IMR-90 (cell line): ENCODE measurements at regions not wholly inside any gene's neighbourhood (a gene's known extent, or its start where the extent isn't known, plus 50 kb on each side); places are given as distances from the start of the nearest gene placed in this dataset.
A peak's percentile ranks its signal among the peaks of the same experiment; 100 is the strongest.

Experiments
- ATAC-seq: fragments of 200-7000 bp; cut with Tn5 transposase; 2 replicates; pipeline ENCODE4 v1.9.1; 2020; ENCODE audit warnings: low read depth, mild to moderate bottlenecking, moderate library complexity
- BruUV-seq: library from RNA; stranded (reverse); fragments of 400-500 nt; replicated peaks from 2 replicates; lab custom pipeline; 2021; lab: Mats Ljungman, UMichigan
- CTCF ChIA-PET: fragments of 300-600 bp; formaldehyde crosslinking; extraction: SDS; loops from one replicate; lab custom pipeline; 2021; ENCODE audit warnings: antibody characterized with exemption; lab: Yijun Ruan, JAX
- POLR2A ChIA-PET: fragments of 300-600 bp; sonication (Branson Sonifier 250); formaldehyde crosslinking; loops from one replicate; lab custom pipeline; 2022; ENCODE audit warnings: antibody characterized with exemption; ENCODE audit not compliant: unreplicated experiment; lab: Charles Lee
- DNase-seq: peaks from one replicate; pipeline ENCODE4 v3.0.0; 2013
- H2AFZ ChIP-seq: replicated peaks from 2 replicates; pipeline ENCODE3; 2013; ENCODE audit warnings: low read length, mild to moderate bottlenecking; ENCODE audit not compliant: poor library complexity
- H2AK5ac ChIP-seq: 2 replicates; pipeline ENCODE4 v1.6.1; 2013; ENCODE audit warnings: low read depth, low read length, inconsistent platforms
- H2AK9ac ChIP-seq: replicated peaks from 2 replicates; pipeline ENCODE3; 2013; ENCODE audit warnings: mild to moderate bottlenecking, low read depth, low read length, moderate library complexity; ENCODE audit not compliant: poor library complexity
- H2BK120ac ChIP-seq: 2 replicates; pipeline ENCODE4 v1.6.1; 2013; ENCODE audit warnings: low read depth, low read length, inconsistent platforms
- H2BK15ac ChIP-seq: 3 replicates; pipeline ENCODE4 v1.6.1; 2013; ENCODE audit warnings: low read depth, low read length, inconsistent platforms
- H2BK20ac ChIP-seq: 2 replicates; pipeline ENCODE4 v1.6.1; 2013; ENCODE audit warnings: low read depth, mild to moderate bottlenecking, inconsistent platforms, low read length, moderate library complexity
- H2BK5ac ChIP-seq: 2 replicates; pipeline ENCODE4 v1.6.1; 2013; ENCODE audit warnings: mild to moderate bottlenecking, low read depth, low read length, inconsistent platforms; ENCODE audit not compliant: poor library complexity, severe bottlenecking
- H3K14ac ChIP-seq: replicated peaks from 2 replicates; pipeline ENCODE4 v1.6.1; 2013; ENCODE audit warnings: low read depth, low read length, inconsistent platforms
- H3K18ac ChIP-seq: 2 replicates; pipeline ENCODE4 v1.6.1; 2013; ENCODE audit warnings: low read depth, low read length, control low read depth
- H3K23ac ChIP-seq: 2 replicates; pipeline ENCODE4 v1.6.1; 2013; ENCODE audit warnings: low read depth, low read length, inconsistent platforms
- H3K27ac ChIP-seq: 2 replicates; pipeline ENCODE4 v1.5.1; 2013; ENCODE audit warnings: mild to moderate bottlenecking, control low read depth, low read length; ENCODE audit not compliant: insufficient read depth
- H3K27me3 ChIP-seq: 2 replicates; pipeline ENCODE4 v1.6.1; 2013; ENCODE audit warnings: low read length; ENCODE audit not compliant: control insufficient read depth, insufficient read depth
- H3K36me3 ChIP-seq: 2 replicates; pipeline ENCODE4 v1.6.1; 2013; ENCODE audit warnings: low read length, mixed read lengths; ENCODE audit not compliant: control insufficient read depth, insufficient read depth
- H3K4ac ChIP-seq: 2 replicates; pipeline ENCODE4 v1.6.1; 2013; ENCODE audit warnings: low read depth, low read length, inconsistent platforms
- H3K4me1 ChIP-seq: 2 replicates; pipeline ENCODE4 v1.6.1; 2013; ENCODE audit warnings: low read length, mixed read lengths; ENCODE audit not compliant: control insufficient read depth, insufficient read depth
- H3K4me2 ChIP-seq: 2 replicates; pipeline ENCODE4 v1.6.1; 2013; ENCODE audit warnings: low read depth, mild to moderate bottlenecking, control low read depth, low read length, moderate library complexity
- H3K4me3 ChIP-seq: 2 replicates; pipeline ENCODE4 v1.5.1; 2013; ENCODE audit warnings: low read depth, mild to moderate bottlenecking, control low read depth, low read length, moderate library complexity; ENCODE audit not compliant: insufficient read depth
- H3K56ac ChIP-seq: 2 replicates; pipeline ENCODE4 v1.6.1; 2013; ENCODE audit warnings: low read length, inconsistent platforms; ENCODE audit not compliant: insufficient read depth; ENCODE audit errors: extremely low read depth
- H3K79me1 ChIP-seq, 2 experiments: 2 replicates each; pipeline ENCODE4 v1.6.1; 2013; ENCODE audit warnings: low read length in 2 of 2, inconsistent platforms in 1 of 2, low read depth in 1 of 2
- H3K9ac ChIP-seq: 2 replicates; pipeline ENCODE4 v1.6.1; 2013; ENCODE audit warnings: low read depth, low read length, control low read depth
- H3K9me1 ChIP-seq: 2 replicates; pipeline ENCODE4 v1.6.1; 2013; ENCODE audit warnings: low read length, inconsistent platforms; ENCODE audit not compliant: insufficient read depth
- H3K9me3 ChIP-seq: 2 replicates; pipeline ENCODE4 v1.6.1; 2013; ENCODE audit warnings: low read length; ENCODE audit not compliant: control insufficient read depth, insufficient read depth
- H4K20me1 ChIP-seq: 2 replicates; pipeline ENCODE4 v1.6.1; 2013; ENCODE audit warnings: low read length, inconsistent platforms; ENCODE audit not compliant: insufficient read depth
- H4K5ac ChIP-seq: 2 replicates; pipeline ENCODE4 v1.6.1; 2013; ENCODE audit warnings: mild to moderate bottlenecking, low read depth, low read length, control low read depth
- H4K8ac ChIP-seq, 2 experiments: 2 replicates each; pipeline ENCODE4 v1.6.1; 2013; ENCODE audit warnings: low read depth in 2 of 2, low read length in 2 of 2, control low read depth in 1 of 2, inconsistent platforms in 1 of 2
- H4K91ac ChIP-seq: 2 replicates; pipeline ENCODE4 v1.6.1; 2013; ENCODE audit warnings: low read depth, low read length, inconsistent platforms; ENCODE audit not compliant: insufficient read depth
- BHLHE40 ChIP-seq: fragments of 150-350 bp; IDR thresholded peaks from 2 replicates; pipeline ENCODE4 v1.6.1; 2016; ENCODE audit warnings: mild to moderate bottlenecking, low read depth, low read length
- CEBPB ChIP-seq: IDR thresholded peaks from 2 replicates; pipeline ENCODE4 v1.6.1; 2012; ENCODE audit warnings: low read depth, low read length, improper control_type of control experiment
- CHD1 ChIP-seq: IDR thresholded peaks from 2 replicates; pipeline ENCODE4 v1.6.1; 2012; ENCODE audit warnings: low read depth, low read length, improper control_type of control experiment
- FOS ChIP-seq: fragments of 150-350 bp; IDR thresholded peaks from 2 replicates; pipeline ENCODE4 v1.6.1; 2016; ENCODE audit warnings: low read depth, low read length
- MAZ ChIP-seq: IDR thresholded peaks from 2 replicates; pipeline ENCODE4 v1.6.1; 2012; ENCODE audit warnings: low read depth, mild to moderate bottlenecking, low read length, improper control_type of control experiment, moderate library complexity, borderline replicate concordance
- MXI1 ChIP-seq: IDR thresholded peaks from 2 replicates; pipeline ENCODE4 v1.6.1; 2012; ENCODE audit warnings: low read depth, mild to moderate bottlenecking, low read length, moderate library complexity, borderline replicate concordance
- NFE2L2 ChIP-seq: fragments of 150-350 bp; IDR thresholded peaks from 2 replicates; pipeline ENCODE4 v1.6.1; 2016; ENCODE audit warnings: low read depth, mild to moderate bottlenecking, low read length
- POLR2A ChIP-seq: IDR thresholded peaks from 2 replicates; pipeline ENCODE4 v1.6.1; 2012; ENCODE audit warnings: mild to moderate bottlenecking, low read depth, low read length
- RAD21 ChIP-seq: IDR thresholded peaks from 2 replicates; pipeline ENCODE4 v1.6.1; 2012; ENCODE audit warnings: low read length, improper control_type of control experiment
- RCOR1 ChIP-seq: IDR thresholded peaks from 2 replicates; pipeline ENCODE4 v1.6.1; 2012; ENCODE audit warnings: mild to moderate bottlenecking, low read length, improper control_type of control experiment; ENCODE audit not compliant: insufficient replicate concordance
- RFX5 ChIP-seq: IDR thresholded peaks from 2 replicates; pipeline ENCODE4 v1.8.0; 2012; ENCODE audit warnings: low read depth, mild to moderate bottlenecking, low read length, moderate library complexity
- SMC3 ChIP-seq: fragments of 150-350 bp; IDR thresholded peaks from 2 replicates; pipeline ENCODE4 v1.6.1; 2016; ENCODE audit warnings: low read depth, mild to moderate bottlenecking, antibody characterized with exemption, low read length, moderate library complexity
- WGBS, 2 experiments: methylation state at CpG; one replicate each; pipeline versions ENCODE4 v1.1.5 to v1.1.7; 2013; ENCODE audit warnings: missing lambda C conversion rate in 2 of 2; ENCODE audit not compliant: insufficient read length in 1 of 2; ENCODE audit errors: extremely low coverage in 2 of 2; 5-methylcytosine and 5-hydroxymethylcytosine counted together
- dilution Hi-C: fragments of 300-500 bp; cut with HindIII; formaldehyde crosslinking; loops from one replicate; pipeline ENCODE4 v1.14.3; 2018; ENCODE audit warnings: low sequenced_read_pairs; ENCODE audit not compliant: unreplicated experiment
- in situ Hi-C: fragments of 300-500 bp; cut with MboI; formaldehyde crosslinking; loops from 3 replicates; pipeline ENCODE4 v1.14.3; 2019; ENCODE audit warnings: low sequenced_read_pairs, inconsistent platforms, mixed read lengths
- intact Hi-C: fragments of 100-400 bp; cut with micrococcal nuclease; formaldehyde crosslinking; loops from 2 replicates; pipeline ENCODE4 v1.10.0; 2022
- TF ChIP-seq, protein P1 (sequence below): fragments of 150-350 bp; IDR thresholded peaks from 2 replicates; pipeline ENCODE4 v1.6.1; 2016; ENCODE audit warnings: low read depth, mild to moderate bottlenecking, low read length, moderate library complexity, borderline replicate concordance
- TF ChIP-seq, protein P2 (sequence below): fragments of 150-350 bp; IDR thresholded peaks from 2 replicates; pipeline ENCODE4 v1.6.1; 2017; ENCODE audit warnings: mild to moderate bottlenecking, antibody characterized with exemption, low read length, low read depth
- TF ChIP-seq, protein P3 (sequence below): conservative IDR thresholded peaks from 2 replicates; pipeline ENCODE4 v1.5.1; 2012; ENCODE audit warnings: mild to moderate bottlenecking, low read depth, low read length, improper control_type of control experiment

DNA sequence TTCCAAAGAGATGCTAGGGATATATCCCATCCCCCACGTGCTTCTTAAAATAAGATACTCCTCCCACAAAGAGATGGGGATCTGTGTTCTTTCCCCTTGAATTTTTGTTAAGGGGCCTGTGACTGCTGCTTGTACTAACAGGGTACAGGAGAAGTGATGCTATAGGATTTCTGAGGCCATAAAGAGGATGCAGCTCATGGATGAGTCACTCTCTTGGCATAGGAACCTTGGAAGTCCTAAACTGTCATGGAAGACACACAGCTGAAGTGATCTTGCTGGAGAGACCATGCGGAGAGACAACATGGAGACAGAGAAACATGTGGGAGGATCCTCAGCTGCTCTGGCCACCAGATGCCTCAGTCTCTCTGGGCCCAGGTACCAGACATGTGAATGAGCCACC, 157.2 kb downstream of the S1PR1 start:
- in situ Hi-C loops (no loop called here), intact Hi-C loops (no loop called here), dilution Hi-C loops (no loop called here)
- Histone ChIP-seq H3K9me3 (no peaks in the 10 kb centered on the region), H2AK5ac (no peak overlapping the region), H3K9me1 (no peaks in the 10 kb centered on the region), H2AFZ (no peak overlapping the region), H4K20me1 (no peaks in the 10 kb centered on the region), H4K8ac (no peak overlapping the region), H2BK15ac (no peak overlapping the region), H3K36me3 (no peaks in the 10 kb centered on the region), H4K91ac (no peak overlapping the region), H3K9ac (no peak overlapping the region), H3K18ac (no peak overlapping the region), H2BK120ac (no peak overlapping the region), H3K23ac (no peak overlapping the region), H2BK20ac (no peak overlapping the region), H3K27me3 (no peaks in the 10 kb centered on the region), H3K14ac (no peak overlapping the region), H3K27ac (no peak overlapping the region), H2BK5ac (no peak overlapping the region), H3K4me2 (no peak overlapping the region), H4K5ac (no peak overlapping the region), H3K79me1 (no peaks in the 10 kb centered on the region), H2AK9ac (no peak overlapping the region), H3K56ac (no peak overlapping the region), H3K4me3 (no peak overlapping the region), H3K4me1 (no peaks in the 10 kb centered on the region), H3K4ac (no peak overlapping the region)
- POLR2A ChIA-PET: no interaction called here
- DNase-seq (peak; percentile 3), ATAC-seq (no peak)
- no CpG with 5 or more reads among the region's 2 CpGs for WGBS, 2 experiments
- no peak for TF ChIP-seq MXI1
- TF ChIP-seq CEBPB: no peak
- TF ChIP-seq RCOR1: no peak
- TF ChIP-seq MAZ: no peak
- no peak for TF ChIP-seq NFE2L2
- no peak for TF ChIP-seq POLR2A
- TF ChIP-seq, protein P1, sequence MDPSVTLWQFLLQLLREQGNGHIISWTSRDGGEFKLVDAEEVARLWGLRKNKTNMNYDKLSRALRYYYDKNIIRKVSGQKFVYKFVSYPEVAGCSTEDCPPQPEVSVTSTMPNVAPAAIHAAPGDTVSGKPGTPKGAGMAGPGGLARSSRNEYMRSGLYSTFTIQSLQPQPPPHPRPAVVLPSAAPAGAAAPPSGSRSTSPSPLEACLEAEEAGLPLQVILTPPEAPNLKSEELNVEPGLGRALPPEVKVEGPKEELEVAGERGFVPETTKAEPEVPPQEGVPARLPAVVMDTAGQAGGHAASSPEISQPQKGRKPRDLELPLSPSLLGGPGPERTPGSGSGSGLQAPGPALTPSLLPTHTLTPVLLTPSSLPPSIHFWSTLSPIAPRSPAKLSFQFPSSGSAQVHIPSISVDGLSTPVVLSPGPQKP: no peak
- TF ChIP-seq, protein P2, sequence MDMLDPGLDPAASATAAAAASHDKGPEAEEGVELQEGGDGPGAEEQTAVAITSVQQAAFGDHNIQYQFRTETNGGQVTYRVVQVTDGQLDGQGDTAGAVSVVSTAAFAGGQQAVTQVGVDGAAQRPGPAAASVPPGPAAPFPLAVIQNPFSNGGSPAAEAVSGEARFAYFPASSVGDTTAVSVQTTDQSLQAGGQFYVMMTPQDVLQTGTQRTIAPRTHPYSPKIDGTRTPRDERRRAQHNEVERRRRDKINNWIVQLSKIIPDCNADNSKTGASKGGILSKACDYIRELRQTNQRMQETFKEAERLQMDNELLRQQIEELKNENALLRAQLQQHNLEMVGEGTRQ: no peak
- no peak for TF ChIP-seq RAD21
- no peak for TF ChIP-seq BHLHE40
- TF ChIP-seq CHD1: no peak
- TF ChIP-seq SMC3: no peak
- TF ChIP-seq, protein P3, sequence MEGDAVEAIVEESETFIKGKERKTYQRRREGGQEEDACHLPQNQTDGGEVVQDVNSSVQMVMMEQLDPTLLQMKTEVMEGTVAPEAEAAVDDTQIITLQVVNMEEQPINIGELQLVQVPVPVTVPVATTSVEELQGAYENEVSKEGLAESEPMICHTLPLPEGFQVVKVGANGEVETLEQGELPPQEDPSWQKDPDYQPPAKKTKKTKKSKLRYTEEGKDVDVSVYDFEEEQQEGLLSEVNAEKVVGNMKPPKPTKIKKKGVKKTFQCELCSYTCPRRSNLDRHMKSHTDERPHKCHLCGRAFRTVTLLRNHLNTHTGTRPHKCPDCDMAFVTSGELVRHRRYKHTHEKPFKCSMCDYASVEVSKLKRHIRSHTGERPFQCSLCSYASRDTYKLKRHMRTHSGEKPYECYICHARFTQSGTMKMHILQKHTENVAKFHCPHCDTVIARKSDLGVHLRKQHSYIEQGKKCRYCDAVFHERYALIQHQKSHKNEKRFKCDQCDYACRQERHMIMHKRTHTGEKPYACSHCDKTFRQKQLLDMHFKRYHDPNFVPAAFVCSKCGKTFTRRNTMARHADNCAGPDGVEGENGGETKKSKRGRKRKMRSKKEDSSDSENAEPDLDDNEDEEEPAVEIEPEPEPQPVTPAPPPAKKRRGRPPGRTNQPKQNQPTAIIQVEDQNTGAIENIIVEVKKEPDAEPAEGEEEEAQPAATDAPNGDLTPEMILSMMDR: no peak
- TF ChIP-seq RFX5: no peak
- no peak for TF ChIP-seq FOS
- CTCF ChIA-PET: no interaction called here
- BruUV-seq: no TSS peak
